ENCODE measurements at regions not wholly inside any gene's neighbourhood (a gene's known extent, or its start where the extent isn't known, plus 50 kb on each side); places are given as distances from the start of the nearest gene placed in this dataset.

DNA sequence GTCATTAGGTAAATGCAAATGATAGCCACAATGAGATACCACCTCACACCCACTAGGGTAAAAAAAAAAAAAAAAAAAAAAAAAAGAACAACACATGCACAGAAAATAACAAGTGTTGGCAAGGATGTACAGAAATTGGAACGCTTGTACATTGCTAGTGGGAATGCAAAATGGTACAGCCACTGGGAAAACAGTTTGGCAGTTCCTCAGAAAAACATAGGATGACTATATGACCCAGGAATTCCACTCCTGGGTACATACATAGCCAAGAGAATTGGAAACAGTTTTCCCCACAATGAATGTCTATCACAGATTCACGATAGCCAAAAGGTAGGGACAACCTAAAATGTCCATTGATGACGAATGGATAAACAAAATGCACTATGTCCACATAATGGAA is 161.3 kb upstream of the MAMLD1 start:
- TF ChIP-seq, protein P1, sequence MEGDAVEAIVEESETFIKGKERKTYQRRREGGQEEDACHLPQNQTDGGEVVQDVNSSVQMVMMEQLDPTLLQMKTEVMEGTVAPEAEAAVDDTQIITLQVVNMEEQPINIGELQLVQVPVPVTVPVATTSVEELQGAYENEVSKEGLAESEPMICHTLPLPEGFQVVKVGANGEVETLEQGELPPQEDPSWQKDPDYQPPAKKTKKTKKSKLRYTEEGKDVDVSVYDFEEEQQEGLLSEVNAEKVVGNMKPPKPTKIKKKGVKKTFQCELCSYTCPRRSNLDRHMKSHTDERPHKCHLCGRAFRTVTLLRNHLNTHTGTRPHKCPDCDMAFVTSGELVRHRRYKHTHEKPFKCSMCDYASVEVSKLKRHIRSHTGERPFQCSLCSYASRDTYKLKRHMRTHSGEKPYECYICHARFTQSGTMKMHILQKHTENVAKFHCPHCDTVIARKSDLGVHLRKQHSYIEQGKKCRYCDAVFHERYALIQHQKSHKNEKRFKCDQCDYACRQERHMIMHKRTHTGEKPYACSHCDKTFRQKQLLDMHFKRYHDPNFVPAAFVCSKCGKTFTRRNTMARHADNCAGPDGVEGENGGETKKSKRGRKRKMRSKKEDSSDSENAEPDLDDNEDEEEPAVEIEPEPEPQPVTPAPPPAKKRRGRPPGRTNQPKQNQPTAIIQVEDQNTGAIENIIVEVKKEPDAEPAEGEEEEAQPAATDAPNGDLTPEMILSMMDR (IDR thresholded peaks at IDR 0.05): no peak
- no peak for TF ChIP-seq TEAD4 (IDR thresholded peaks at IDR 0.05; ENCODE audit: borderline replicate concordance, insufficient read depth)
- TF ChIP-seq SIN3A (IDR thresholded peaks at IDR 0.05; ENCODE audit: borderline replicate concordance, low read depth, low read length): no peak
- no peak for TF ChIP-seq YY1 (IDR thresholded peaks at IDR 0.05; ENCODE audit: low read depth)
- TF ChIP-seq ELF1 (IDR thresholded peaks at IDR 0.05): no peak
- TF ChIP-seq, protein P2, sequence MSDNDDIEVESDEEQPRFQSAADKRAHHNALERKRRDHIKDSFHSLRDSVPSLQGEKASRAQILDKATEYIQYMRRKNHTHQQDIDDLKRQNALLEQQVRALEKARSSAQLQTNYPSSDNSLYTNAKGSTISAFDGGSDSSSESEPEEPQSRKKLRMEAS (IDR thresholded peaks at IDR 0.05; ENCODE audit: low read depth): no peak
- TF ChIP-seq, protein P3, sequence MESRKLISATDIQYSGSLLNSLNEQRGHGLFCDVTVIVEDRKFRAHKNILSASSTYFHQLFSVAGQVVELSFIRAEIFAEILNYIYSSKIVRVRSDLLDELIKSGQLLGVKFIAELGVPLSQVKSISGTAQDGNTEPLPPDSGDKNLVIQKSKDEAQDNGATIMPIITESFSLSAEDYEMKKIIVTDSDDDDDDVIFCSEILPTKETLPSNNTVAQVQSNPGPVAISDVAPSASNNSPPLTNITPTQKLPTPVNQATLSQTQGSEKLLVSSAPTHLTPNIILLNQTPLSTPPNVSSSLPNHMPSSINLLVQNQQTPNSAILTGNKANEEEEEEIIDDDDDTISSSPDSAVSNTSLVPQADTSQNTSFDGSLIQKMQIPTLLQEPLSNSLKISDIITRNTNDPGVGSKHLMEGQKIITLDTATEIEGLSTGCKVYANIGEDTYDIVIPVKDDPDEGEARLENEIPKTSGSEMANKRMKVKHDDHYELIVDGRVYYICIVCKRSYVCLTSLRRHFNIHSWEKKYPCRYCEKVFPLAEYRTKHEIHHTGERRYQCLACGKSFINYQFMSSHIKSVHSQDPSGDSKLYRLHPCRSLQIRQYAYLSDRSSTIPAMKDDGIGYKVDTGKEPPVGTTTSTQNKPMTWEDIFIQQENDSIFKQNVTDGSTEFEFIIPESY (IDR thresholded peaks at IDR 0.05; ENCODE audit: borderline replicate concordance, low read depth): no peak
- TF ChIP-seq CHD2 (IDR thresholded peaks at IDR 0.05; ENCODE audit: low read length, partially characterized antibody): no peak
- TF ChIP-seq JUND (IDR thresholded peaks at IDR 0.05): no peak
- TF ChIP-seq, protein P4, sequence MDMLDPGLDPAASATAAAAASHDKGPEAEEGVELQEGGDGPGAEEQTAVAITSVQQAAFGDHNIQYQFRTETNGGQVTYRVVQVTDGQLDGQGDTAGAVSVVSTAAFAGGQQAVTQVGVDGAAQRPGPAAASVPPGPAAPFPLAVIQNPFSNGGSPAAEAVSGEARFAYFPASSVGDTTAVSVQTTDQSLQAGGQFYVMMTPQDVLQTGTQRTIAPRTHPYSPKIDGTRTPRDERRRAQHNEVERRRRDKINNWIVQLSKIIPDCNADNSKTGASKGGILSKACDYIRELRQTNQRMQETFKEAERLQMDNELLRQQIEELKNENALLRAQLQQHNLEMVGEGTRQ (IDR thresholded peaks at IDR 0.05; ENCODE audit: borderline replicate concordance, low read depth, low read length): no peak
